Sigmoid colon (tissue), 6 donors: ENCODE measurements at regions not wholly inside any gene's neighbourhood (a gene's known extent, or its start where the extent isn't known, plus 50 kb on each side); places are given as distances from the start of the nearest gene placed in this dataset.

Experiments
- DNase-seq: peaks from one replicate; pipeline ENCODE4 v3.0.0-alpha.2; 2019
- H3K27ac ChIP-seq, 4 donors: fragments of 200-600 bp; sonication (generic); one replicate each; pipeline ENCODE4 v1.5.1; 2016 to 2019; ENCODE audit warnings: mild to moderate bottlenecking in 1 of 4
- H3K27me3 ChIP-seq, 3 donors: fragments of 200-600 bp; sonication (generic); one replicate each; pipeline ENCODE4 v1.5.1; 2019; ENCODE audit warnings: mild to moderate bottlenecking in 1 of 3
- H3K36me3 ChIP-seq, 4 donors: fragments of 200-600 bp; sonication (generic); one replicate each; pipeline ENCODE4 v1.5.1; 2016 to 2019
- H3K4me1 ChIP-seq, 4 donors: fragments of 200-600 bp; sonication (generic); one replicate each; pipeline ENCODE4 v1.5.1; 2017 to 2019
- H3K4me3 ChIP-seq, 4 donors: fragments of 200-600 bp; sonication (generic); one replicate each; pipeline ENCODE4 v1.5.1; 2017 to 2019; ENCODE audit warnings: mild to moderate bottlenecking in 2 of 4, moderate library complexity in 1 of 4
- H3K9me3 ChIP-seq, 4 donors: fragments of 200-600 bp in 3 of 4; sonication (generic) in 3 of 4; one replicate each; pipeline versions ENCODE4 v1.5.1 to v1.6.1; 2013 to 2019
- EP300 ChIP-seq, 4 donors: sonication (generic); formaldehyde crosslinking; IDR thresholded peaks; one replicate each; pipeline ENCODE4 v1.6.1; 2017; ENCODE audit warnings: antibody characterized with exemption in 4 of 4
- POLR2A ChIP-seq, 2 donors: fragments of 450-650 bp; IDR thresholded peaks; one replicate each; pipeline ENCODE4 v1.6.1; 2016; ENCODE audit warnings: antibody characterized with exemption in 2 of 2, mild to moderate bottlenecking in 2 of 2, moderate library complexity in 2 of 2
- POLR2AphosphoS5 ChIP-seq, 4 donors: sonication (generic); formaldehyde crosslinking; IDR thresholded peaks; one replicate each; pipeline ENCODE4 v1.6.1; 2017; ENCODE audit warnings: antibody characterized with exemption in 4 of 4
- WGBS, 2 donors: extraction: QIAGEN DNeasy Blood & Tissue Kit; methylation state at CpG; one replicate each; pipeline ENCODE4 v1.1.7; 2013; 5-methylcytosine and 5-hydroxymethylcytosine counted together
- intact Hi-C: fragments of 100-400 bp; cut with DNase I; formaldehyde crosslinking; loops from one replicate; pipeline ENCODE4 v1.15.1; 2023
- TF ChIP-seq, protein P1 (sequence below), 4 experiments: fragments of 450-650 bp in 3 of 4; fragments of 200-600 bp in 1 of 4; IDR thresholded peaks; one replicate each; pipeline ENCODE4 v1.5.1; 2016 to 2019; ENCODE audit warnings: antibody characterized with exemption in 4 of 4, mild to moderate bottlenecking in 3 of 4, moderate library complexity in 2 of 4
- donor health status: healthy with polysubstance abuse.
- donor health status: healthy.

DNA sequence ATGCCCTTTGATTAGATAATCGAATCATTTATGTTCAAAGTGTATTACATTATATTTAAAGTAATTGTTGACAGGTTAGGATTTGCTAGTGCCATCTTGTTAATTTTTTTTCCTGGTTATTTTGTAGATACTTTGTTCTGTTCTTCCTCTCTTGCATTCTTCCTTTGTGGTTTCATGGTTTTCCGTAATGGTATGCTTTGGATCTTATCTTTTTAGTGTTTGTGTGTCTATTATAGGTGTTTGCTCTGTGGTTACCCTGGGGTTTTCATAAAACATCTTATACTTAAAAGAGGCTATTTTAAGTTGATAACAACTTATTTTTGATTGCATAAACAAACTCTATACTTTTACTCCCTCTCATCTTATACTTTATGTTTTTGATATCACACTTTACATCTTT is 108.2 kb upstream of the SRD5A3 start:
- intact Hi-C loops: no loop called here
- TF ChIP-seq, protein P1, sequence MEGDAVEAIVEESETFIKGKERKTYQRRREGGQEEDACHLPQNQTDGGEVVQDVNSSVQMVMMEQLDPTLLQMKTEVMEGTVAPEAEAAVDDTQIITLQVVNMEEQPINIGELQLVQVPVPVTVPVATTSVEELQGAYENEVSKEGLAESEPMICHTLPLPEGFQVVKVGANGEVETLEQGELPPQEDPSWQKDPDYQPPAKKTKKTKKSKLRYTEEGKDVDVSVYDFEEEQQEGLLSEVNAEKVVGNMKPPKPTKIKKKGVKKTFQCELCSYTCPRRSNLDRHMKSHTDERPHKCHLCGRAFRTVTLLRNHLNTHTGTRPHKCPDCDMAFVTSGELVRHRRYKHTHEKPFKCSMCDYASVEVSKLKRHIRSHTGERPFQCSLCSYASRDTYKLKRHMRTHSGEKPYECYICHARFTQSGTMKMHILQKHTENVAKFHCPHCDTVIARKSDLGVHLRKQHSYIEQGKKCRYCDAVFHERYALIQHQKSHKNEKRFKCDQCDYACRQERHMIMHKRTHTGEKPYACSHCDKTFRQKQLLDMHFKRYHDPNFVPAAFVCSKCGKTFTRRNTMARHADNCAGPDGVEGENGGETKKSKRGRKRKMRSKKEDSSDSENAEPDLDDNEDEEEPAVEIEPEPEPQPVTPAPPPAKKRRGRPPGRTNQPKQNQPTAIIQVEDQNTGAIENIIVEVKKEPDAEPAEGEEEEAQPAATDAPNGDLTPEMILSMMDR (IDR thresholded peaks at IDR 0.05): no peak
- TF ChIP-seq EP300 (IDR thresholded peaks at IDR 0.05) (no peak), POLR2A (IDR thresholded peaks at IDR 0.05) (no peak), POLR2AphosphoS5 (IDR thresholded peaks at IDR 0.05) (no peak)
- H3K27me3 ChIP-seq: no peaks in the 10 kb centered on the region
- no peaks in the 10 kb centered on the region for H3K4me1 ChIP-seq
- 60 to 70% methylated on average over 2 of the region's 2 CpGs for WGBS, 2 donors
- H3K27ac ChIP-seq: no peak overlapping the region
- H3K9me3 ChIP-seq: peaks cover 0 to 5% (median 2%) of the 10 kb centered on the region in 4 donors
- no peaks in the 10 kb centered on the region for H3K36me3 ChIP-seq
- H3K4me3 ChIP-seq: no peak overlapping the region
- DNase-seq: no peak

DNA sequence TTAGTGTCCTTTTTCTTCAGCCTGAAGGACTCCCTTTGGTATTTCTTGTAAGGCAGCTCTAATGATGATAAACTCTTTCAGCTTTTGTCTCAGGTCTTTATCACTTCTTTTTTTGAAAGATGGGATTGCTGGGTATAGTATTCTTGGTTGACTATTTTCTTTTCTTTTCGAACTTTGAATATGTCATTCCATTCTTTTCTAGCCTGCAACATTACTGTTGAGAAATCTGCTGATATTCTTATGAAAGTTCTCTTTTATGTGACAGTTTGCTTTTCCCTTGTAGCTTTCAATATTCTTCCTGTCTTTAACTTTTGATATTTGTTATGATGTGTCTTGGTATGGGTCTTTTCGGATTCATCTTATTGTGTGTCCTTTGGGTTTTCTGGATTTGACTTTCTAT is 107.6 kb upstream of the SRD5A3 start:
- H3K4me1 ChIP-seq: no peaks in the 10 kb centered on the region
- peaks cover 0 to 5% (median 2%) of the 10 kb centered on the region in 4 donors for H3K9me3 ChIP-seq
- no peak for DNase-seq
- WGBS, 2 donors: 79 to 88% methylated on average over 2 of the region's 2 CpGs
- H3K36me3 ChIP-seq: no peaks in the 10 kb centered on the region
- H3K27ac ChIP-seq: no peak overlapping the region
- no peak for TF ChIP-seq POLR2A (IDR thresholded peaks at IDR 0.05)
- TF ChIP-seq POLR2AphosphoS5 (IDR thresholded peaks at IDR 0.05): no peak
- intact Hi-C loops: no loop called here
- no peaks in the 10 kb centered on the region for H3K27me3 ChIP-seq
- H3K4me3 ChIP-seq: no peak overlapping the region

DNA sequence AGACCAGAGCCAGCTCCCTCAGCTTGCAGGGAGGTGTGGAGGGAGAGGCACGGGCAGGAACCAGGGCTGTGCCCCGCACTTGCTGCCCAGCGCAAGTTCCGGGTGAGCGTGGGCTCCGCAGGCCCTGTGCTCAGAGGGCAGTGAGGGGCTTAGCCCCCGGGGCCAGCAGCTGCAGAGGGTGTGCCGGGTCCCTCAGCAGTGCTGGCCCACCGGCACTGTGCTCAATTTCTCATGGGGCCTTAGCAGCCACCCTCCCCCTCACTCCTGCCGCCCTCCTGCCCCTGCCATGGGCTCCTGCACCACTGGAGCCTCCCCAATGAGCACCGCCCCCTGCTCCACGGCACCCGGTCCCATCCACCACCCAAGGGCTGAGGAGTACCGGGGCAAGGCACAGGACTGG is 104.6 kb upstream of the SRD5A3 start:
- no peaks in the 10 kb centered on the region for H3K36me3 ChIP-seq
- WGBS, 2 donors: 74% methylated on average over 14 of the region's 14 CpGs
- intact Hi-C loops: no loop called here
- DNase-seq: no peak
- no peak overlapping the region for H3K4me3 ChIP-seq
- H3K27me3 ChIP-seq: no peaks in the 10 kb centered on the region
- no peak overlapping the region for H3K27ac ChIP-seq
- peaks cover 0 to 5% (median 2%) of the 10 kb centered on the region in 4 donors for H3K9me3 ChIP-seq
- TF ChIP-seq, protein P1 (IDR thresholded peaks at IDR 0.05): no peak
- no peak for TF ChIP-seq POLR2A (IDR thresholded peaks at IDR 0.05)
- no peak for TF ChIP-seq EP300 (IDR thresholded peaks at IDR 0.05)
- TF ChIP-seq POLR2AphosphoS5 (IDR thresholded peaks at IDR 0.05): no peak
- no peaks in the 10 kb centered on the region for H3K4me1 ChIP-seq

DNA sequence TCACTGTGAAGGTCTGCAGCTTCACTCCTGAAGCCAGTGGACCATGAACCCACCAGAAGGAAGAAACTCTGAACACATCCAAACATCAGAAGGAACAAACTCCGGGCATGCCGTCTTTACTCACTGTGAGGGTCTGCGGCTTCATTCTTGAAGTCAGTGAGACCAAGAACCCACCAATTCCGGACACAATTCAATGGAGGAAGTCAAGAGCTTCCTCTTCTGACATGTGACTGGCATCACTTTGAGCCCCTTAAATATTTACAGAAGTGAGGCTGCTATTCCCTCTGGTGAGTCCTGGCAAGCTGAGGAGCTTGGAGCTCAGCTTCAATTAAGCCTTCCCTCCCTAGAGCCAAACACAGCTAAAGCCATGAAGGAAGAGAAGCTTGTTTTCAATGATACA is 103.5 kb upstream of the SRD5A3 start:
- TF ChIP-seq, protein P1 (IDR thresholded peaks at IDR 0.05): no peak
- TF ChIP-seq EP300 (IDR thresholded peaks at IDR 0.05) (no peak), POLR2A (IDR thresholded peaks at IDR 0.05) (no peak), POLR2AphosphoS5 (IDR thresholded peaks at IDR 0.05) (no peak)
- H3K4me1 ChIP-seq: no peaks in the 10 kb centered on the region
- no peak for DNase-seq
- H3K9me3 ChIP-seq: peaks cover 0 to 5% (median 2%) of the 10 kb centered on the region in 4 donors
- H3K4me3 ChIP-seq: no peak overlapping the region
- 49 to 87% methylated on average over 4 of the region's 4 CpGs for WGBS, 2 donors
- no peak overlapping the region for H3K27ac ChIP-seq
- H3K36me3 ChIP-seq: no peaks in the 10 kb centered on the region
- H3K27me3 ChIP-seq: no peaks in the 10 kb centered on the region
- intact Hi-C loops: no loop called here

DNA sequence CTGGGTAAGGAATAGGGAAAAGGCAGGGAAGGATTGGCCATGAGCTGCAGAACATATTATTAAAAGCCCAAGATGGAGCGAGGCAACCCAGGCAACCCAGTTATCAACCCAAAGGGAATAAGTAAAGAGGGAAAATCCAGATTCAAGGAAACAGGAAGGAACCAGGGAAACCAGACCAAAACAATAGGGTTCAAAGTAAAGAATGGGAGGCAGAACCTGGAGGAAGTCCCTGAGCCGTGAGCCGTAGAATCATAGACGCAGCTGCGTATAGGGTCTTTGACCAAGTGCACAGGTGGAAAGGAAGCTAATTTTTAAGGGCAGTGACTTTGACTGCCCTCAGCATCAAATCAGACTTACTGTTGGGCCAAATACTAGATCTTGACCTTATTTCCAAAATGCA is 98.5 kb upstream of the SRD5A3 start:
- intact Hi-C loops: no loop called here

More for the DNA sequence above, 98.5 kb upstream of the SRD5A3 start:
- TF ChIP-seq, protein P1 (IDR thresholded peaks at IDR 0.05): no peak
- TF ChIP-seq EP300 (IDR thresholded peaks at IDR 0.05): no peak
- no peak for TF ChIP-seq POLR2AphosphoS5 (IDR thresholded peaks at IDR 0.05)
- no peak for TF ChIP-seq POLR2A (IDR thresholded peaks at IDR 0.05)
- Histone ChIP-seq H3K27ac (no peak overlapping the region), H3K4me3 (no peak overlapping the region), H3K27me3 (no peaks in the 10 kb centered on the region), H3K9me3 (no peaks in the 10 kb centered on the region), H3K36me3 (no peaks in the 10 kb centered on the region), H3K4me1 (no peaks in the 10 kb centered on the region)
- WGBS, 2 donors: 91 to 93% methylated on average over 5 of the region's 5 CpGs
- DNase-seq: no peak
